Putamen (tissue), 1 donor: ENCODE measurements at regions not wholly inside any gene's neighbourhood (a gene's known extent, or its start where the extent isn't known, plus 50 kb on each side); places are given as distances from the start of the nearest gene placed in this dataset.
"Not testable (repeated sequence)": the region's sequence is repeated elsewhere in the genome, so short reads cannot be mapped to it uniquely, and the experiment has no call there.

Experiments used
- DNase-seq: peaks from one replicate; pipeline ENCODE4 v3.0.0-alpha.2; 2016; ENCODE audit warnings: low spot score

DNA sequence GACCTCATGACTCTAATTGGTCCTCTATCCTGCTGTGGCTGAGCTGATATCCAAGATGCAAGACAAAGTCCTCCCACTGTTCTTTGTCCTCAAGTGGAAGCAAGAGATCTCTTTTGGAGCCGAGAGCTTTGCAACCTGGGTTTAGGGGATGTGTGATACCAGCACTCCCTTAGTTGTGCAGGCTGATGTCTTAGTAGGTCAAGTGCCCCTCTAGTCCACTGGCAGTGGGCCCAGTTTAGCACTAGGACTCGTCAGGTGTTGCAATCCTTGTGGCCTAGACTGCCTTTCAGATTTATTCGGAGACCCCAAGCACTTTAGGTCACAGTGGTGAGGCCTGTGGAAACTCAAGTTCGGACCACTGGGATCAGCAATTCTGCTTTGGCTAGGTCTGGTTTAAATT lies 64.0 kb downstream of the GPRASP3 start:
- DNase-seq, result no peak

DNA sequence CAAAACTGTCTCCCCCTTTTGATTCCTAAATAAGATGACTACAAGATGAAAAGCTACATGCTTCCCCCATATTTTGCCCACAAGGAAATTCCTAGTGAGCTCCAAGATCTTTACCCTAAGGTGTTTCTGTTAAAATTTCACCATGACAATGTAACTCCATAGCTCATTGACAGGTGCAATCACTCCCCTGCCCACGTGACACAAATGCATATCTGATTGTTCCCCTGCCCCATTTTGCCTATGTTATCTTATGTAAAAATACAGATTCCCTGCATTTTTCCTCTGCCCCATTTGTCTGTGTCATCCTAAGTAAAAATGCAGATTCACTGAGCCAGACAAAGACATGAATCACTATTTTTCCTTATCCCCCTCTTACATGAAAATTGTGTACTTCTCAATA lies 66.7 kb downstream of the GPRASP3 start:
- no peak for DNase-seq

- DNase-seq, result no peak
These were observed 87.8 kb downstream of the GPRASP3 start for GRCh38 chrX:102808336-102808735.

GRCh38 chrX:102818269-102818668 lies 97.7 kb downstream of the GPRASP3 start:
- not testable (repeated sequence) for DNase-seq

GRCh38 chrX:102832661-102833060 lies 104.4 kb upstream of the RAB40AL start:
- peak; percentile 30 for DNase-seq

GRCh38 chrX:102833136-102833535 lies 103.9 kb upstream of the RAB40AL start:
- DNase-seq, result peak; percentile 3

DNA sequence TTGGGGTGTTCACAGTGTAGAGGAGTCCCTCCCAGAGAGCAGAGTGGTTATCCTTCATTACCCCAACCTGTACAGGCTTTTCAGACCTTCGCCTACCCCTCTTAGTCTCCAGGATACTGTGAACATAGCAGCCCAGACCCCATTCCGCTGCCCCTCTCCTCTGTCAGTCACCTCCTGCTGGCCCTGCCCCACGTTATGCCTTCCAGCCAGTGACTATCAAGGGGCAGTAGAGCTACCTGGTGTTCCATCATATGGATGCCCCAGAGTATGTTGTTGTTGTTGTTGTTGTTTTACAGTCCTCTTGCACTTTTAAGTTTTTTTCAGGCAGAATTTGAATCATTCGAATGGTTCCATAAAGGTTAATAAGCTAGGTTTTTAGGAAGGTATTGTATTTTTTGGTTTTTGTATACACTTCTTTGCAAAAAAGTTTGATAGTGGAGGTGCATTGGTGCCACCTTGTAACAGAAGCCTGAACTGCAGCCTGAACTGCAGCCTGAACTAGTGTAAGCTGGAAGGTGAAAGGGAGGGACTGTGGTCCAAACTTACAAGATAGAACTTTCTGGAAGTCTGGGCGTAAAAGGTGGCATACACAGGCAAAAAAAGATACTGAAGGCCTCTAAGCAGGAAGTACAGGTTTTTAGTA lies 101.4 kb upstream of the RAB40AL start:
- DNase-seq, result no peak

GRCh38 chrX:102837847-102838246 lies 99.2 kb upstream of the RAB40AL start:
- DNase-seq, result no peak

DNA sequence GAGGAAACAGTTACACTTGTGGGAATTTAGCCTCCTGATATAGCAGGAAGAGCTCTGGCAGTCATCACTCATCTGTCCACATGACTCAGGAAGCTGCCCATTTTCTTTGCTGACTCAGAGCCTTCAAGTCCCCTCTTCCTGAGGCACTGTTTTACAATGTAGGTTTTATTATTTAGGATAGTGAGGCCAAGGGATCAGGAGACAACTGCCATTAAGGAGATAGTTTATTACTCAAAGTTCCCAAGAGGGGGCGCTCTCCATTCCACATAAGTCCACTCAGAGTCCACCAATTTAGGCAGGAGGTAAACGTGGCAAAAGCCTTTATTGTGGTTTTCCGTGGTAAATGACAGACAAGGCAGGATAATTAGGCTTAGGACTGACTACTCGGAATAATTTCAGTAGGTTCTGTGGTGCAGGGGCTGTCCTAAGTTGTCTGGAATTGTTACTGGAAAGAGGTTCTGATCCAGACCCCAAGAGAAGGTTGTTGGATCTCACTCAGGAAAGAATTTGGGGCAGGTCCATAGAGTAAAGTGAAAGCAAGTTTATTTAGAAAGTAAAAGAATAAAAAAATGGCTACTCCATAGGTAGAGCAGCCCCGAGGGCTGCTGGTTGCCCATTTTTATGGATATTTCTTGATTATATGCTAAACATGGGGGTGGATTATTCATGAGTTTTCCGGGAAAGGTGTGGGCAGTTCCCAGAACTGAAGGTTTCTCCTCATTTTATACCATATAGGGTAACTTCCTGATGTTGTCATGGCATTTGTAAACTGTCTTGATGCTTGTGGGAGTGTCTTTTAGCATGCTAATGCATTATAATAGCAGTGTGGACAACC lies 96.0 kb upstream of the RAB40AL start:
- DNase-seq, result no peak

DNA sequence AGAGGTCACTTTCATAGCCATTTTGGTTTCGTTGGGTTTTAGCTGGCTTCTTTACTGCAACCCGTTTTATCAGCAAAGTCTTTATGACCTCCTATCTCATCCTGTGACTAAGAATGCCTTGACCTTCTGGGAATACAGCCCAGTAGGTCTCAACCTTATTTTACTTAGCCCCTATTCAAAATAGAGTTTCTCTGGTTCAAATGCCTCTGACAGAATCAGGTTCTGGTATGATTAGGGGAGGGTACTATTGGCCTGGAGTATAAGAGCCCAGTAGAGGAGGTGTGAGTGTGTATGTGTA lies 95.4 kb upstream of the RAB40AL start:
- no peak for DNase-seq

GRCh38 chrX:102845020-102845419 lies 92.1 kb upstream of the RAB40AL start:
- DNase-seq, result no peak

GRCh38 chrX:102846544-102847236 lies 90.4 kb upstream of the RAB40AL start:
- DNase-seq, result no peak

- no peak for DNase-seq
These were observed 89.7 kb upstream of the RAB40AL start for GRCh38 chrX:102847362-102847761.

DNA sequence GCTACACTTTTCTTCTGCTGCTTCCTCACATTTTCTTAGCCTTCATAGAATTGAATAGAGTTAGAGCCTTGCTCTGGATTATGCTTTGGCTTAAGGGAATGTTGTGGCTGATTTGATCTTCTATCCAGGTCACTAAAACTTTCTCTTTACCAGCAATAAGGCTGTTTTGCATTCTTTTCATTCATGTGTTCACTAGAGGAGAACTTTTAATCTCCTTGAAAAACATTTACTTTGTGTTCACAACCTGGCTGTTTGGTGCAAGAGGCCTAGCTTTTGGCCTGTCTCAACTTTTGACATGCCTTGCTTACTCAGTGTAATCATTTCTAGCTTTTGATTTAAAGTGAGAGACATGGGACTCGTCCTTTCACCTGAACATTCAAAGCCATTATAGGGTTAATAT lies 87.7 kb upstream of the RAB40AL start:
- DNase-seq, result no peak

GRCh38 chrX:102858826-102859549 lies 78.1 kb upstream of the RAB40AL start:
- DNase-seq, result not testable (repeated sequence)

DNA sequence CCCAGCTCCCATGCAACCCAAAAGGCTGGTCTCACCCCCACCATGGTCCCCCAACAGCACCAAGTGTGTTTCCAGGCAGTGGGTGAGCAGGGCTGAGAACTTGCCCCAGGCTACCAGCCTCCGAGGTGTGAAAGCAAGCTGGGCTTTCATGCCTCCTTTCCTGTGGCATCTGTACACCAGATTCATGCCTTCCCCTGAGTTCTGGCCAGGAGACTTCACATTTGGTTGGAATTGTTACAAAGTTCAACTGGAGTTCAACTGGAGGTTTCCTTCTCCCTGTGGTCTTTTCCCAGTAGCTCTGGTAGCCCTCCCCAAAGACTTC lies 77.6 kb upstream of the RAB40AL start:
- no peak for DNase-seq

DNA sequence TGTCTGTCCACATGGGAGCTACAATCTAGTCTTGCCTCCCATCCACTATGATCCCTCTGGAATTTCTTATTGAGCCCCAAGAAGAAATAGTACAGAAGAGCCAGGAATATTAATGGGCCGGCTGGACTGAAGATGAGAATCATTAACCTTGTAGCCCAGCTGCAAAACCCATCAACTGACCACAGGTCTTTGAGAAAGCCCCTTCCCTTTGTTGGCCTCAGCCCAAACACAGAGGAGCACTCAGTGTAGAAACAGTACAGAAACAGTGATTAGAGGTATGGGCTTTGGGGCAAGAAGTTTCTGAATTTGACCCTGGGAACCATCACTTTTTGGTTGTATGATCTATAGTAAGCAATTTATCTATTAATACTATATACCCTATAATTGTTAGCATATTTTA lies 76.8 kb upstream of the RAB40AL start:
- DNase-seq, result no peak

GRCh38 chrX:102863735-102864134 lies 73.3 kb upstream of the RAB40AL start:
- DNase-seq, result peak; percentile 72

DNA sequence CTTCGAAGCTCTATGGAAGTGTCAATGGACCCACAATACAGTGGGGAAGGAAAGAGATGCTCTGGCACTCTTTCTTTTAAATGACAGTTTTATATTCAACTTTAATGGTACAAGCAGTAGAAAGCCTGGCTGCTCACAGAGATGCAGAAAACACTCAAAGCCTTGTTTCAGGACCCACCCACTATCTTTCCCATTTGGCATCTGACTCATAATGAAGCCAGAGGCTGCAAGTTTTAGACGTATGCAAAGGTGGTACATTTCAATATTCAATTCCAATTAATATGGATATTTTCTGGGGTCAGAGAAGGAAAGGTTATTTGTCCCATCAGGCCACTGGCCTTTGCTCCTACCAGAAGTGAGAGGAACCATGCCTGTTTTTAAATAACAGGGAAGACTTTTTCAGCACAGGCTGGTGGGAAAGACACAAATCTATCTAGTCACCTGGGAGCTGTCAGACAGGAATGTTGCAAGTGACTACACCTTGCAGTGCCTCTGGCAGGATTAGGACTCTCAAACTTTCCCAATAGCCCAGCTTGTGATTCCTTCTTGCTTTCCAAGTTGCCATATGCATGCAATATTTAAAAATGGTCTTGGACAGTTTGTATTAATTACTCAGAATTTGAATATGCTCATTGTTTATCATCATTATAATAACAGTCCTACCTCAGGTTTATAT lies 70.0 kb upstream of the RAB40AL start:
- peak; percentile 0 for DNase-seq

DNA sequence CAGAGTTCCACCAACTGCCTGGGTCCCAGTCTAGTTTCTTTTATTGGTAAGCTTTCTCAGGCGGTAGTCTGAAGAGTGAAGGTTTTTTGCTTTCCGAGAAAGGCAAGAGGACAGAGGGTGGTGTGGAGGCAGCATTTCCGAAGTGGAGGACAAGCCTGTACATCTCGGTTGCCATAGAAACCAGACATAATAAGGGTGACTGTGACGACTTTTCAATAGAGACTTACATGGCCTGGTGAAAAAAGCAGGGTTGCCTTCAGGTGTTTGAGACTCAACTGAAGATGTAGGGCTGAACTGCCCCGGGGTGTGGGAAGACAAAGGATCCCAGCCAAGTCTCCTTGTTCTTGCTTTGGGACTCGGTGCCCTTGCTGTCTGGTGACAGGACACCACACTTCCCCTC lies 53.6 kb upstream of the RAB40AL start:
- no peak for DNase-seq
